ENCODE measurements at regions not wholly inside any gene's neighbourhood (a gene's known extent, or its start where the extent isn't known, plus 50 kb on each side); places are given as distances from the start of the nearest gene placed in this dataset.
A peak's percentile ranks its signal among the peaks of the same experiment; 100 is the strongest.
"Not testable (repeated sequence)": the region's sequence is repeated elsewhere in the genome, so short reads cannot be mapped to it uniquely, and the experiment has no call there.

- H3K27me3 ChIP-seq (ENCODE audit: insufficient read depth, low read length); intact Hi-C loops (cut with micrococcal nuclease); H3K4me3 Mint-ChIP-seq; DNase-seq; H3K27ac ChIP-seq (ENCODE audit: low read depth, low read length); H3K36me3 Mint-ChIP-seq; H3K27me3 Mint-ChIP-seq; H3K9me3 Mint-ChIP-seq; H3K9me3 ChIP-seq (ENCODE audit: control insufficient read depth in 1 of 2, low read length in 2 of 2); H3K27ac Mint-ChIP-seq; CTCF ChIA-PET (ENCODE audit: partially characterized antibody); H3K4me3 ChIP-seq (ENCODE audit: low read length in 2 of 2); H3K36me3 ChIP-seq (ENCODE audit: insufficient read depth, low read length); H3K4me1 ChIP-seq (ENCODE audit: insufficient read depth, low read length); H3K4me1 Mint-ChIP-seq: not testable (repeated sequence)
- POLR2A ChIA-PET (ENCODE audit: partially characterized antibody), result interaction anchor here (0.7 kb wide), 1 partner anchor 669 kb away, joined by 5 read pairs; no protein-coding TSS in a partner anchor
These were observed 318.5 kb upstream of the PLGLB2 start for GRCh38 chr2:87429206-87429930.

GRCh38 chr2:87429931-87430275 lies 318.0 kb upstream of the PLGLB2 start:
- H3K27ac ChIP-seq (ENCODE audit: low read depth, low read length); H3K27me3 Mint-ChIP-seq; DNase-seq; H3K4me3 Mint-ChIP-seq; H3K36me3 ChIP-seq (ENCODE audit: insufficient read depth, low read length); CTCF ChIA-PET (ENCODE audit: partially characterized antibody); H3K9me3 Mint-ChIP-seq; intact Hi-C loops (cut with micrococcal nuclease); H3K4me3 ChIP-seq (ENCODE audit: low read length in 2 of 2); H3K27me3 ChIP-seq (ENCODE audit: insufficient read depth, low read length); H3K9me3 ChIP-seq (ENCODE audit: control insufficient read depth in 1 of 2, low read length in 2 of 2); H3K27ac Mint-ChIP-seq; H3K4me1 Mint-ChIP-seq; H3K4me1 ChIP-seq (ENCODE audit: insufficient read depth, low read length); H3K36me3 Mint-ChIP-seq: not testable (repeated sequence)
- POLR2A ChIA-PET (ENCODE audit: partially characterized antibody), result interaction anchor here (0.7 kb wide), 1 partner anchor 668 kb away, joined by 5 read pairs; no protein-coding TSS in a partner anchor

GRCh38 chr2:87431051-87431450 lies 316.8 kb upstream of the PLGLB2 start:
- DNase-seq; H3K27ac Mint-ChIP-seq; H3K9me3 Mint-ChIP-seq; CTCF ChIA-PET (ENCODE audit: partially characterized antibody); intact Hi-C loops (cut with micrococcal nuclease); H3K4me3 ChIP-seq (ENCODE audit: low read length in 2 of 2); H3K27ac ChIP-seq (ENCODE audit: low read depth, low read length); H3K9me3 ChIP-seq (ENCODE audit: control insufficient read depth in 1 of 2, low read length in 2 of 2); H3K4me3 Mint-ChIP-seq; H3K36me3 ChIP-seq (ENCODE audit: insufficient read depth, low read length); H3K4me1 ChIP-seq (ENCODE audit: insufficient read depth, low read length); H3K36me3 Mint-ChIP-seq; H3K27me3 Mint-ChIP-seq; H3K27me3 ChIP-seq (ENCODE audit: insufficient read depth, low read length); H3K4me1 Mint-ChIP-seq; POLR2A ChIA-PET (ENCODE audit: partially characterized antibody): not testable (repeated sequence)

- H3K27me3 ChIP-seq (ENCODE audit: insufficient read depth, low read length); H3K4me3 ChIP-seq (ENCODE audit: low read length in 2 of 2); H3K36me3 ChIP-seq (ENCODE audit: insufficient read depth, low read length); intact Hi-C loops (cut with micrococcal nuclease); H3K4me3 Mint-ChIP-seq; H3K27ac Mint-ChIP-seq; DNase-seq; H3K4me1 Mint-ChIP-seq; POLR2A ChIA-PET (ENCODE audit: partially characterized antibody); H3K36me3 Mint-ChIP-seq; H3K27ac ChIP-seq (ENCODE audit: low read depth, low read length); H3K27me3 Mint-ChIP-seq; H3K9me3 ChIP-seq (ENCODE audit: control insufficient read depth in 1 of 2, low read length in 2 of 2); H3K9me3 Mint-ChIP-seq; H3K4me1 ChIP-seq (ENCODE audit: insufficient read depth, low read length); CTCF ChIA-PET (ENCODE audit: partially characterized antibody): not testable (repeated sequence)
These were observed 315.0 kb upstream of the PLGLB2 start for GRCh38 chr2:87432711-87433453.

GRCh38 chr2:87436007-87436406 lies 311.9 kb upstream of the PLGLB2 start:
- H3K9me3 Mint-ChIP-seq; intact Hi-C loops (cut with micrococcal nuclease); H3K27me3 ChIP-seq (ENCODE audit: insufficient read depth, low read length); H3K27ac Mint-ChIP-seq; H3K4me3 Mint-ChIP-seq; DNase-seq; H3K4me3 ChIP-seq (ENCODE audit: low read length in 2 of 2); H3K4me1 ChIP-seq (ENCODE audit: insufficient read depth, low read length); H3K4me1 Mint-ChIP-seq; H3K36me3 Mint-ChIP-seq; POLR2A ChIA-PET (ENCODE audit: partially characterized antibody); H3K36me3 ChIP-seq (ENCODE audit: insufficient read depth, low read length); CTCF ChIA-PET (ENCODE audit: partially characterized antibody); H3K27ac ChIP-seq (ENCODE audit: low read depth, low read length); H3K9me3 ChIP-seq (ENCODE audit: control insufficient read depth in 1 of 2, low read length in 2 of 2); H3K27me3 Mint-ChIP-seq: not testable (repeated sequence)

GRCh38 chr2:87437701-87438260 lies 310.1 kb upstream of the PLGLB2 start:
- H3K36me3 ChIP-seq (ENCODE audit: insufficient read depth, low read length); POLR2A ChIA-PET (ENCODE audit: partially characterized antibody); H3K27me3 Mint-ChIP-seq; H3K4me3 Mint-ChIP-seq; H3K27me3 ChIP-seq (ENCODE audit: insufficient read depth, low read length); CTCF ChIA-PET (ENCODE audit: partially characterized antibody); H3K4me3 ChIP-seq (ENCODE audit: low read length in 2 of 2); intact Hi-C loops (cut with micrococcal nuclease); H3K36me3 Mint-ChIP-seq; H3K27ac ChIP-seq (ENCODE audit: low read depth, low read length); H3K9me3 Mint-ChIP-seq; H3K27ac Mint-ChIP-seq; H3K9me3 ChIP-seq (ENCODE audit: control insufficient read depth in 1 of 2, low read length in 2 of 2); H3K4me1 ChIP-seq (ENCODE audit: insufficient read depth, low read length): not testable (repeated sequence)
- peaks cover 0 to 12% (median 1%) of the 10 kb centered on the region in 4 donors for H3K4me1 Mint-ChIP-seq
- peak in 1 of 5 donors; percentile 39 for DNase-seq

GRCh38 chr2:87438780-87439454 lies 309.0 kb upstream of the PLGLB2 start:
- H3K4me3 Mint-ChIP-seq; H3K9me3 Mint-ChIP-seq; H3K36me3 Mint-ChIP-seq; H3K4me1 ChIP-seq (ENCODE audit: insufficient read depth, low read length); H3K27ac ChIP-seq (ENCODE audit: low read depth, low read length); POLR2A ChIA-PET (ENCODE audit: partially characterized antibody); DNase-seq; H3K36me3 ChIP-seq (ENCODE audit: insufficient read depth, low read length); H3K4me3 ChIP-seq (ENCODE audit: low read length in 2 of 2); H3K9me3 ChIP-seq (ENCODE audit: control insufficient read depth in 1 of 2, low read length in 2 of 2); CTCF ChIA-PET (ENCODE audit: partially characterized antibody); H3K27me3 Mint-ChIP-seq; H3K27ac Mint-ChIP-seq; H3K27me3 ChIP-seq (ENCODE audit: insufficient read depth, low read length); intact Hi-C loops (cut with micrococcal nuclease): not testable (repeated sequence)
- H3K4me1 Mint-ChIP-seq, result peaks cover 0 to 14% (median 2%) of the 10 kb centered on the region in 4 donors
